ENCODE measurements at regions not wholly inside any gene's neighbourhood (a gene's known extent, or its start where the extent isn't known, plus 50 kb on each side); places are given as distances from the start of the nearest gene placed in this dataset.

GRCh38 chr4:156710365-156711192, 261.0 kb downstream of the PDGFC start:
- intact Hi-C loops (cut with DNase I): no loop called here
- no peak for DNase-seq (ENCODE audit: low spot score)

- no peak for DNase-seq (ENCODE audit: low spot score)
- intact Hi-C loops (cut with DNase I): no loop called here
Measured at GRCh38 chr4:156705311-156705710, 266.3 kb downstream of the PDGFC start.

- DNase-seq (ENCODE audit: low spot score): no peak
- intact Hi-C loops (cut with DNase I): no loop called here
Measured at GRCh38 chr4:156695163-156695562, 276.4 kb downstream of the PDGFC start.

GRCh38 chr4:156694413-156694812, 277.2 kb downstream of the PDGFC start:
- no peak for DNase-seq (ENCODE audit: low spot score)
- intact Hi-C loops (cut with DNase I): no loop called here

- intact Hi-C loops (cut with DNase I): no loop called here
- DNase-seq (ENCODE audit: low spot score): no peak
Measured at GRCh38 chr4:156693557-156693956, 278.0 kb downstream of the PDGFC start.

GRCh38 chr4:156692016-156692415, 279.6 kb downstream of the PDGFC start:
- no peak for DNase-seq (ENCODE audit: low spot score)
- intact Hi-C loops (cut with DNase I): no loop called here

GRCh38 chr4:156690572-156690971, 281.0 kb downstream of the PDGFC start:
- intact Hi-C loops (cut with DNase I): no loop called here
- no peak for DNase-seq (ENCODE audit: low spot score)

- no peak for DNase-seq (ENCODE audit: low spot score)
- intact Hi-C loops (cut with DNase I): no loop called here
Measured at GRCh38 chr4:156686120-156686519, 285.5 kb downstream of the PDGFC start.

GRCh38 chr4:156685308-156685707, 286.3 kb downstream of the PDGFC start:
- intact Hi-C loops (cut with DNase I): no loop called here
- DNase-seq (ENCODE audit: low spot score): no peak

- DNase-seq (ENCODE audit: low spot score): no peak
- intact Hi-C loops (cut with DNase I): no loop called here
Measured at GRCh38 chr4:156677656-156678055, 293.9 kb downstream of the PDGFC start.

- no peak for DNase-seq (ENCODE audit: low spot score)
- intact Hi-C loops (cut with DNase I): no loop called here
Measured at GRCh38 chr4:156677131-156677531, 294.5 kb downstream of the PDGFC start.

- intact Hi-C loops (cut with DNase I): no loop called here
- no peak for DNase-seq (ENCODE audit: low spot score)
Measured at GRCh38 chr4:156676116-156676851, 295.3 kb downstream of the PDGFC start.

GRCh38 chr4:156673483-156673882, 298.1 kb downstream of the PDGFC start:
- intact Hi-C loops (cut with DNase I): no loop called here
- DNase-seq (ENCODE audit: low spot score): no peak

GRCh38 chr4:156672492-156673305, 298.9 kb downstream of the PDGFC start:
- no peak for DNase-seq (ENCODE audit: low spot score)
- intact Hi-C loops (cut with DNase I): no loop called here

- no peak for DNase-seq (ENCODE audit: low spot score)
- intact Hi-C loops (cut with DNase I): no loop called here
Measured at GRCh38 chr4:156665780-156666366, 305.7 kb downstream of the PDGFC start.

- no peak for DNase-seq (ENCODE audit: low spot score)
- intact Hi-C loops (cut with DNase I): no loop called here
Measured at GRCh38 chr4:156663663-156664062, 307.9 kb downstream of the PDGFC start.

GRCh38 chr4:156662921-156663320, 308.7 kb downstream of the PDGFC start:
- intact Hi-C loops (cut with DNase I): no loop called here
- no peak for DNase-seq (ENCODE audit: low spot score)

GRCh38 chr4:156661555-156661954, 310.0 kb downstream of the PDGFC start:
- intact Hi-C loops (cut with DNase I): no loop called here

GRCh38 chr4:156660465-156660864, 311.1 kb downstream of the PDGFC start:
- DNase-seq (ENCODE audit: low spot score): no peak
- intact Hi-C loops (cut with DNase I): no loop called here

More at GRCh38 chr4:156661555-156661954, 310.0 kb downstream of the PDGFC start:
- DNase-seq (ENCODE audit: low spot score): no peak

- intact Hi-C loops (cut with DNase I): no loop called here
Measured at GRCh38 chr4:156659983-156660382, 311.6 kb downstream of the PDGFC start.

More at GRCh38 chr4:156659983-156660382, 311.6 kb downstream of the PDGFC start:
- DNase-seq (ENCODE audit: low spot score): no peak

Data from posterior vena cava (tissue), 2 donors.